NT2/D1 (cell line): ENCODE measurements at regions not wholly inside any gene's neighbourhood (a gene's known extent, or its start where the extent isn't known, plus 50 kb on each side); places are given as distances from the start of the nearest gene placed in this dataset.

Experiments
- YY1 ChIP-seq: IDR thresholded peaks from 2 replicates; pipeline ENCODE4 v1.6.1; 2011; ENCODE audit not compliant: insufficient read length, insufficient read depth
- ZNF274 ChIP-seq: IDR thresholded peaks from 2 replicates; pipeline ENCODE4 v1.6.1; 2011; ENCODE audit warnings: mild to moderate bottlenecking, low read depth, low read length

- TF ChIP-seq YY1: no peak
- no peak for TF ChIP-seq ZNF274
Measured at GRCh38 chr6:164015088-164015484, 600.6 kb downstream of the QKI start.
